Suprapubic skin (tissue), 3 donors: ENCODE measurements at regions not wholly inside any gene's neighbourhood (a gene's known extent, or its start where the extent isn't known, plus 50 kb on each side); places are given as distances from the start of the nearest gene placed in this dataset.

Source experiments
- POLR2A ChIP-seq, 2 donors: fragments of 450-650 bp; IDR thresholded peaks; one replicate each; pipeline ENCODE4 v1.6.1; 2017; ENCODE audit warnings: antibody characterized with exemption in 2 of 2, mild to moderate bottlenecking in 2 of 2, moderate library complexity in 2 of 2
- TF ChIP-seq, protein P1 (sequence below), 2 donors: fragments of 200-600 bp in 1 of 2; fragments of 450-650 bp in 1 of 2; sonication (generic) in 1 of 2; IDR thresholded peaks; one replicate each; pipeline ENCODE4 v1.5.1; 2016 to 2019; ENCODE audit warnings: antibody characterized with exemption in 2 of 2, mild to moderate bottlenecking in 1 of 2, moderate library complexity in 1 of 2

DNA sequence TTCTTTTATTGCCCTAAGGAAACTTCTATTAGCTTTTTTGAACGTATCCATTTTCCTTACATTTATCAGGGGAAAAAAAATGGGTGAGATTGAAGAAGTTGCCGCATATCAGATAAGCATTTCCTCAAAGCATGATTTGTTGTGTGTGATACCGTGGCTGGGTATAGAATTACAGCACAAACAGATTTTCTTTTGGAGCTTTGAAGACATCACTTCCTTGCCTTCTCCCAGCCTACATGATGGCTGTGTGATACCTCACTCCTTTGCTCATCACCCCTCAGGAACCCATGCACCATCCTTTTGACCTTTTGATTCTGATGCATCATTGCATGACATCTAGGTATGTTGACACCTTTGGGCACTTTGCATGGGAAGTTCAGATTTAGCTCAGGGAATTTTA, 1155.3 kb downstream of the BRD1 start:
- TF ChIP-seq, protein P1, sequence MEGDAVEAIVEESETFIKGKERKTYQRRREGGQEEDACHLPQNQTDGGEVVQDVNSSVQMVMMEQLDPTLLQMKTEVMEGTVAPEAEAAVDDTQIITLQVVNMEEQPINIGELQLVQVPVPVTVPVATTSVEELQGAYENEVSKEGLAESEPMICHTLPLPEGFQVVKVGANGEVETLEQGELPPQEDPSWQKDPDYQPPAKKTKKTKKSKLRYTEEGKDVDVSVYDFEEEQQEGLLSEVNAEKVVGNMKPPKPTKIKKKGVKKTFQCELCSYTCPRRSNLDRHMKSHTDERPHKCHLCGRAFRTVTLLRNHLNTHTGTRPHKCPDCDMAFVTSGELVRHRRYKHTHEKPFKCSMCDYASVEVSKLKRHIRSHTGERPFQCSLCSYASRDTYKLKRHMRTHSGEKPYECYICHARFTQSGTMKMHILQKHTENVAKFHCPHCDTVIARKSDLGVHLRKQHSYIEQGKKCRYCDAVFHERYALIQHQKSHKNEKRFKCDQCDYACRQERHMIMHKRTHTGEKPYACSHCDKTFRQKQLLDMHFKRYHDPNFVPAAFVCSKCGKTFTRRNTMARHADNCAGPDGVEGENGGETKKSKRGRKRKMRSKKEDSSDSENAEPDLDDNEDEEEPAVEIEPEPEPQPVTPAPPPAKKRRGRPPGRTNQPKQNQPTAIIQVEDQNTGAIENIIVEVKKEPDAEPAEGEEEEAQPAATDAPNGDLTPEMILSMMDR (IDR thresholded peaks at IDR 0.05), result no peak
- no peak for TF ChIP-seq POLR2A (IDR thresholded peaks at IDR 0.05)
